ENCODE measurements at regions not wholly inside any gene's neighbourhood (a gene's known extent, or its start where the extent isn't known, plus 50 kb on each side); places are given as distances from the start of the nearest gene placed in this dataset.

- TF ChIP-seq, protein P1, sequence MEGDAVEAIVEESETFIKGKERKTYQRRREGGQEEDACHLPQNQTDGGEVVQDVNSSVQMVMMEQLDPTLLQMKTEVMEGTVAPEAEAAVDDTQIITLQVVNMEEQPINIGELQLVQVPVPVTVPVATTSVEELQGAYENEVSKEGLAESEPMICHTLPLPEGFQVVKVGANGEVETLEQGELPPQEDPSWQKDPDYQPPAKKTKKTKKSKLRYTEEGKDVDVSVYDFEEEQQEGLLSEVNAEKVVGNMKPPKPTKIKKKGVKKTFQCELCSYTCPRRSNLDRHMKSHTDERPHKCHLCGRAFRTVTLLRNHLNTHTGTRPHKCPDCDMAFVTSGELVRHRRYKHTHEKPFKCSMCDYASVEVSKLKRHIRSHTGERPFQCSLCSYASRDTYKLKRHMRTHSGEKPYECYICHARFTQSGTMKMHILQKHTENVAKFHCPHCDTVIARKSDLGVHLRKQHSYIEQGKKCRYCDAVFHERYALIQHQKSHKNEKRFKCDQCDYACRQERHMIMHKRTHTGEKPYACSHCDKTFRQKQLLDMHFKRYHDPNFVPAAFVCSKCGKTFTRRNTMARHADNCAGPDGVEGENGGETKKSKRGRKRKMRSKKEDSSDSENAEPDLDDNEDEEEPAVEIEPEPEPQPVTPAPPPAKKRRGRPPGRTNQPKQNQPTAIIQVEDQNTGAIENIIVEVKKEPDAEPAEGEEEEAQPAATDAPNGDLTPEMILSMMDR (conservative IDR thresholded peaks at IDR 0.05) = no peak
- no peak overlapping the region for H3K27ac ChIP-seq
Measured at GRCh38 chrX:121231566-121232358, 184.4 kb downstream of the GLUD2 start.

DNA sequence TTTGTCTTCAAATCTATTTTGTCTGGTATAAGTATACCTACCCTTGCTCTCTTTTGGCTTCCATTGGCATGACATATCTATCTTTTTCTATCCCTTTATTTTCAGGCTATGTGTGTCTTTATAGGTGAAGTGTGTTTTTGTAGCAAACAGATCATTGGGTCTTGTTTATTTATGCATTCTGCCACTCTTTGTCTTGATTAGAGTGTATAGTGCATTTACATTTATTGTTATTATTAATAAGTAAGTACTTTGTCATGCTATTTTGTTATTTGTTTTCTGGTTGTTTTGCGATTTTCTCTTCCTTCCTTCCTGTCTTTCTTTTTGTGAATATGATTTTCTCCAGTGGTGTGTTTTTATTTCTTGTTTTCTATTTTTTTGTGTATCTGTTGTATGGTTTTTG lies 188.6 kb downstream of the GLUD2 start:
- TF ChIP-seq, protein P1 (conservative IDR thresholded peaks at IDR 0.05) = no peak
- H3K27ac ChIP-seq = no peak overlapping the region

- H3K27ac ChIP-seq = no peak overlapping the region
- TF ChIP-seq, protein P1 (conservative IDR thresholded peaks at IDR 0.05) = no peak
Measured at GRCh38 chrX:121238093-121238492, 190.7 kb downstream of the GLUD2 start.

- H3K27ac ChIP-seq = no peak overlapping the region
- TF ChIP-seq, protein P1 (conservative IDR thresholded peaks at IDR 0.05) = no peak
Measured at GRCh38 chrX:121244511-121244910, 197.1 kb downstream of the GLUD2 start.

DNA sequence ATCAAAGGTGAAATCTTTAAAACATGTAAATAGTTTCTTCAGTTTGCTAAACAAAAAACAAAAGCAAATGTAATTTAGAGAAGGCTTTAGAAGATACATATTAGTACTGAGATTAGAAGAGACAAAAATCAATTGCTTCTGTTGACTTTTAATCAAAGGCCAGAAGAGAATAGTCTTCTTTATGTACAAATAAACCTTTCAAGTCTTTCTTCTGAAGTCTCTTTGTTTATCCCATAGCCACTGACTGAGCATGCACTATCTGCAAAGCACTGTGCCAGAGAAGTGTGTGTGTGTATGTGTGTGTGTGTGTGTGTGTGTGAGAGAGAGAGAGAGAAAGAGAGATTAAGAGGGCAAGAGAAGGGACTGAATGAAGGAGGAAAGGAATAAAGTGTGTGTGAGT lies 198.4 kb downstream of the GLUD2 start:
- H3K27ac ChIP-seq = no peak overlapping the region
- TF ChIP-seq, protein P1 (conservative IDR thresholded peaks at IDR 0.05) = no peak

- H3K27ac ChIP-seq = no peak overlapping the region
- TF ChIP-seq, protein P1 (conservative IDR thresholded peaks at IDR 0.05) = no peak
Measured at GRCh38 chrX:121254336-121254735, 206.9 kb downstream of the GLUD2 start.

DNA sequence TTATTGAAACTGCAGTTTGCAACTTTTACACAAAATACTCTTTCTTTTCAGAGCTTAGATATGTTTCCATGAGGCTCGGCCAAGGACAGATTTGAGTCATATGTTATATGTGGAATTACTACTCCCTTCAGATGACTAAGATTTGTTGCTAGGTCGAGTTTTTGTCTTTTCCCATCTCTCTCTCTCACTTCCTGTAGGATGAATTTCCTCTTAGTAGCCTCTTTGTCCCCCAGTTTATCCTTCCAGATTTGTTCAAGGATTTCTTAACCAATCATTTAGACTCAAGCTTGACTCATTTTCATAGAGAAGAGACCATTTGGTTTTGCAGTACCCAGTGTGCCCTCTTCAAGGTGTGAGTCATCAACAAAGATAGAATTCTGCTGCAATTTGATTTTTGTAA lies 209.2 kb downstream of the GLUD2 start:
- no peak overlapping the region for H3K27ac ChIP-seq
- TF ChIP-seq, protein P1 (conservative IDR thresholded peaks at IDR 0.05) = no peak
